ENCODE measurements at regions not wholly inside any gene's neighbourhood (a gene's known extent, or its start where the extent isn't known, plus 50 kb on each side); places are given as distances from the start of the nearest gene placed in this dataset.

DNA sequence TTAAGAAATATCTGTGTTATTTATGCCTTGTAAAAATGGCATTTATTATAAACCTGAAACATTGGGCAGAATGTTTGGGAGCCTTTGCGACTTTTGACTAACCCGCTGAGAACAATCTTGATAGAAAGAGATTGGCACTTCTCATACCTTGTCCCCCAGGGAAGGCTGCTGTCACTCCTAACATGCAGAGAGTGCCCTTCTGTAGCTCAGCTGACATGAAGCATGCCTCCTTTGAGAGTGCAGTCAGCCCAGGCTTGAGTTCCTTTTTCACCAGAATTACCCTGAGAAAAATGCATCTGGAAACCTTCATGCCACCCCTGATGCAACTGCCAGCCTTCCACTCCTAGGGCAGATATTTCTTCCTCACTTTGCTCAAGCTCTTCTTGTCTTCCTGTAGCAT lies 569.2 kb upstream of the ARPP21 start:
- no peak for DNase-seq (ENCODE audit: low spot score in 2 of 2)
- no peak for TF ChIP-seq CTCF (IDR thresholded peaks at IDR 0.05)
- TF ChIP-seq POLR2A (IDR thresholded peaks at IDR 0.05) = no peak
- 90 to 98% methylated on average over 2 of the region's 2 CpGs for WGBS, 2 donors
- intact Hi-C loops (cut with DNase I; ENCODE audit: low total_unique reads) = no loop called here
- H3K4me3 ChIP-seq (ENCODE audit: low read depth, poor library complexity, severe bottlenecking) = no peak overlapping the region

- TF ChIP-seq CTCF (IDR thresholded peaks at IDR 0.05) = no peak
- no peak for TF ChIP-seq POLR2A (IDR thresholded peaks at IDR 0.05)
- no peak overlapping the region for H3K4me3 ChIP-seq (ENCODE audit: low read depth, poor library complexity, severe bottlenecking)
- intact Hi-C loops (cut with DNase I; ENCODE audit: low total_unique reads) = no loop called here
- no peak for DNase-seq (ENCODE audit: low spot score in 2 of 2)
- 75 to 79% methylated on average over 1 of the region's 1 CpG for WGBS, 2 donors
These were observed 567.6 kb upstream of the ARPP21 start for GRCh38 chr3:35071772-35072171.

GRCh38 chr3:35078780-35079179 lies 560.5 kb upstream of the ARPP21 start:
- TF ChIP-seq CTCF (IDR thresholded peaks at IDR 0.05) = no peak
- no peak for TF ChIP-seq POLR2A (IDR thresholded peaks at IDR 0.05)
- H3K4me3 ChIP-seq (ENCODE audit: low read depth, poor library complexity, severe bottlenecking) = no peak overlapping the region
- WGBS, 2 donors = 79 to 88% methylated on average over 2 of the region's 2 CpGs
- intact Hi-C loops (cut with DNase I; ENCODE audit: low total_unique reads) = no loop called here
- no peak for DNase-seq (ENCODE audit: low spot score in 2 of 2)

DNA sequence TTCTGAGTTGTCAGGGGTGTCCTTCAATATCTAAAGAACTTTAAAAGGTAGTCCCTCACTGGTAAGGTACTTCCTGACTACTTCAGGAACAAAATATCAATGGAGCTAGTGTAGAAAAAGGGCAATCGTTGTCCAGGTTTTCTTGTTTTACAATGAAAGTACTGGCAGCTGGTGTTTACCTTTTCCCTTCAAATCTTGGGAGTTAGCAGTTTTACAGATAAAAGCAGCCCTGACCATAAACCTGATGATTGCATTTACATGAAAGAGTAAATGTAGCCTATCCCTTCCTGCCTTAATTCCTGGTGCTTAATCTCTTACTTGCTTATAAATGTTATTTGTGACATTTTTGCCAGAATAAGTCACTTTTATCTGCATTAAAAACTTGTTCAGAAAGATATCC lies 559.9 kb upstream of the ARPP21 start:
- 63 to 71% methylated on average over 1 of the region's 1 CpG for WGBS, 2 donors
- intact Hi-C loops (cut with DNase I; ENCODE audit: low total_unique reads) = no loop called here
- no peak overlapping the region for H3K4me3 ChIP-seq (ENCODE audit: low read depth, poor library complexity, severe bottlenecking)
- DNase-seq (ENCODE audit: low spot score in 2 of 2) = no peak
- no peak for TF ChIP-seq POLR2A (IDR thresholded peaks at IDR 0.05)
- TF ChIP-seq CTCF (IDR thresholded peaks at IDR 0.05) = no peak

GRCh38 chr3:35081899-35082298 lies 557.4 kb upstream of the ARPP21 start:
- 70 to 78% methylated on average over 1 of the region's 1 CpG for WGBS, 2 donors
- DNase-seq (ENCODE audit: low spot score in 2 of 2) = no peak

More at GRCh38 chr3:35081899-35082298, 557.4 kb upstream of the ARPP21 start:
- intact Hi-C loops (cut with DNase I; ENCODE audit: low total_unique reads) = no loop called here
- no peak for TF ChIP-seq POLR2A (IDR thresholded peaks at IDR 0.05)
- no peak for TF ChIP-seq CTCF (IDR thresholded peaks at IDR 0.05)
- no peak overlapping the region for H3K4me3 ChIP-seq (ENCODE audit: low read depth, poor library complexity, severe bottlenecking)

All from lower leg skin (tissue), 4 donors.